ENCODE measurements at regions not wholly inside any gene's neighbourhood (a gene's known extent, or its start where the extent isn't known, plus 50 kb on each side); places are given as distances from the start of the nearest gene placed in this dataset.
"Not testable (repeated sequence)": the region's sequence is repeated elsewhere in the genome, so short reads cannot be mapped to it uniquely, and the experiment has no call there.

GRCh38 chr1:144516172-144516571, 54.7 kb upstream of the NBPF15 start:
- H3K36me3 ChIP-seq (ENCODE audit: control insufficient read depth, insufficient read depth, low read length); H3K9me3 ChIP-seq (ENCODE audit: control insufficient read depth, insufficient read depth, low read length); H3K27ac ChIP-seq (ENCODE audit: low read depth, low read length); H3K4me1 ChIP-seq (ENCODE audit: control insufficient read depth, insufficient read depth, low read length); H3K9ac ChIP-seq (ENCODE audit: low read depth, low read length); H3K4me3 ChIP-seq (ENCODE audit: low read depth, low read length); H3K27me3 ChIP-seq (ENCODE audit: control insufficient read depth, insufficient read depth, low read length): not testable (repeated sequence)

GRCh38 chr1:144516906-144517305, 55.4 kb upstream of the NBPF15 start:
- H3K4me3 ChIP-seq (ENCODE audit: low read depth, low read length): not testable (repeated sequence)

GRCh38 chr1:144518439-144518838, 57.0 kb upstream of the NBPF15 start:
- H3K9ac ChIP-seq (ENCODE audit: low read depth, low read length); H3K36me3 ChIP-seq (ENCODE audit: control insufficient read depth, insufficient read depth, low read length): not testable (repeated sequence)

More at GRCh38 chr1:144516906-144517305, 55.4 kb upstream of the NBPF15 start:
- not testable (repeated sequence) for H3K36me3 ChIP-seq (ENCODE audit: control insufficient read depth, insufficient read depth, low read length); H3K9ac ChIP-seq (ENCODE audit: low read depth, low read length); H3K27ac ChIP-seq (ENCODE audit: low read depth, low read length); H3K27me3 ChIP-seq (ENCODE audit: control insufficient read depth, insufficient read depth, low read length); H3K4me1 ChIP-seq (ENCODE audit: control insufficient read depth, insufficient read depth, low read length); H3K9me3 ChIP-seq (ENCODE audit: control insufficient read depth, insufficient read depth, low read length)

GRCh38 chr1:144519528-144520189, 58.2 kb upstream of the NBPF15 start:
- H3K27ac ChIP-seq (ENCODE audit: low read depth, low read length); H3K9me3 ChIP-seq (ENCODE audit: control insufficient read depth, insufficient read depth, low read length); H3K4me3 ChIP-seq (ENCODE audit: low read depth, low read length); H3K36me3 ChIP-seq (ENCODE audit: control insufficient read depth, insufficient read depth, low read length); H3K4me1 ChIP-seq (ENCODE audit: control insufficient read depth, insufficient read depth, low read length); H3K27me3 ChIP-seq (ENCODE audit: control insufficient read depth, insufficient read depth, low read length); H3K9ac ChIP-seq (ENCODE audit: low read depth, low read length): not testable (repeated sequence)

More at GRCh38 chr1:144518439-144518838, 57.0 kb upstream of the NBPF15 start:
- H3K27ac ChIP-seq (ENCODE audit: low read depth, low read length); H3K9me3 ChIP-seq (ENCODE audit: control insufficient read depth, insufficient read depth, low read length); H3K27me3 ChIP-seq (ENCODE audit: control insufficient read depth, insufficient read depth, low read length); H3K4me3 ChIP-seq (ENCODE audit: low read depth, low read length); H3K4me1 ChIP-seq (ENCODE audit: control insufficient read depth, insufficient read depth, low read length): not testable (repeated sequence)

- not testable (repeated sequence) for H3K9me3 ChIP-seq (ENCODE audit: control insufficient read depth, insufficient read depth, low read length); H3K4me1 ChIP-seq (ENCODE audit: control insufficient read depth, insufficient read depth, low read length); H3K36me3 ChIP-seq (ENCODE audit: control insufficient read depth, insufficient read depth, low read length); H3K27me3 ChIP-seq (ENCODE audit: control insufficient read depth, insufficient read depth, low read length)
- Histone ChIP-seq H3K27ac (ENCODE audit: low read depth, low read length) (peak overlapping the region; percentile 97), H3K9ac (ENCODE audit: low read depth, low read length) (peak overlapping the region; percentile 99), H3K4me3 (ENCODE audit: low read depth, low read length) (peak overlapping the region; percentile 59)
These were observed 62.4 kb upstream of the NBPF15 start for GRCh38 chr1:144523661-144524407.

- not testable (repeated sequence) for H3K9ac ChIP-seq (ENCODE audit: low read depth, low read length); H3K27ac ChIP-seq (ENCODE audit: low read depth, low read length); H3K4me3 ChIP-seq (ENCODE audit: low read depth, low read length); H3K27me3 ChIP-seq (ENCODE audit: control insufficient read depth, insufficient read depth, low read length); H3K9me3 ChIP-seq (ENCODE audit: control insufficient read depth, insufficient read depth, low read length); H3K36me3 ChIP-seq (ENCODE audit: control insufficient read depth, insufficient read depth, low read length); H3K4me1 ChIP-seq (ENCODE audit: control insufficient read depth, insufficient read depth, low read length)
These were observed 60.5 kb upstream of the PPIAL4F start for GRCh38 chr1:144532156-144532607.

- not testable (repeated sequence) for H3K9me3 ChIP-seq (ENCODE audit: control insufficient read depth, insufficient read depth, low read length); H3K9ac ChIP-seq (ENCODE audit: low read depth, low read length); H3K4me1 ChIP-seq (ENCODE audit: control insufficient read depth, insufficient read depth, low read length); H3K4me3 ChIP-seq (ENCODE audit: low read depth, low read length); H3K27ac ChIP-seq (ENCODE audit: low read depth, low read length); H3K27me3 ChIP-seq (ENCODE audit: control insufficient read depth, insufficient read depth, low read length); H3K36me3 ChIP-seq (ENCODE audit: control insufficient read depth, insufficient read depth, low read length)
These were observed 59.2 kb upstream of the PPIAL4F start for GRCh38 chr1:144533480-144533879.

- H3K27ac ChIP-seq (ENCODE audit: low read depth, low read length); H3K9ac ChIP-seq (ENCODE audit: low read depth, low read length); H3K4me1 ChIP-seq (ENCODE audit: control insufficient read depth, insufficient read depth, low read length); H3K36me3 ChIP-seq (ENCODE audit: control insufficient read depth, insufficient read depth, low read length); H3K4me3 ChIP-seq (ENCODE audit: low read depth, low read length); H3K27me3 ChIP-seq (ENCODE audit: control insufficient read depth, insufficient read depth, low read length); H3K9me3 ChIP-seq (ENCODE audit: control insufficient read depth, insufficient read depth, low read length): not testable (repeated sequence)
These were observed 58.4 kb upstream of the PPIAL4F start for GRCh38 chr1:144534286-144534685.

GRCh38 chr1:144536677-144537076, 56.0 kb upstream of the PPIAL4F start:
- not testable (repeated sequence) for H3K9ac ChIP-seq (ENCODE audit: low read depth, low read length); H3K27ac ChIP-seq (ENCODE audit: low read depth, low read length); H3K27me3 ChIP-seq (ENCODE audit: control insufficient read depth, insufficient read depth, low read length); H3K36me3 ChIP-seq (ENCODE audit: control insufficient read depth, insufficient read depth, low read length); H3K4me1 ChIP-seq (ENCODE audit: control insufficient read depth, insufficient read depth, low read length); H3K9me3 ChIP-seq (ENCODE audit: control insufficient read depth, insufficient read depth, low read length); H3K4me3 ChIP-seq (ENCODE audit: low read depth, low read length)

- H3K9ac ChIP-seq (ENCODE audit: low read depth, low read length); H3K36me3 ChIP-seq (ENCODE audit: control insufficient read depth, insufficient read depth, low read length); H3K4me3 ChIP-seq (ENCODE audit: low read depth, low read length); H3K4me1 ChIP-seq (ENCODE audit: control insufficient read depth, insufficient read depth, low read length); H3K9me3 ChIP-seq (ENCODE audit: control insufficient read depth, insufficient read depth, low read length); H3K27ac ChIP-seq (ENCODE audit: low read depth, low read length); H3K27me3 ChIP-seq (ENCODE audit: control insufficient read depth, insufficient read depth, low read length): not testable (repeated sequence)
These were observed 55.5 kb upstream of the PPIAL4F start for GRCh38 chr1:144537234-144537633.

- not testable (repeated sequence) for H3K4me1 ChIP-seq (ENCODE audit: control insufficient read depth, insufficient read depth, low read length); H3K27me3 ChIP-seq (ENCODE audit: control insufficient read depth, insufficient read depth, low read length); H3K36me3 ChIP-seq (ENCODE audit: control insufficient read depth, insufficient read depth, low read length); H3K27ac ChIP-seq (ENCODE audit: low read depth, low read length); H3K4me3 ChIP-seq (ENCODE audit: low read depth, low read length); H3K9me3 ChIP-seq (ENCODE audit: control insufficient read depth, insufficient read depth, low read length); H3K9ac ChIP-seq (ENCODE audit: low read depth, low read length)
These were observed 54.0 kb upstream of the PPIAL4F start for GRCh38 chr1:144538736-144539135.
